Pancreas (tissue), 10 donors: ENCODE measurements at regions not wholly inside any gene's neighbourhood (a gene's known extent, or its start where the extent isn't known, plus 50 kb on each side); places are given as distances from the start of the nearest gene placed in this dataset.

ENCODE experiments used
- ATAC-seq, 4 donors: fragments of 200-7000 bp; cut with Tn5 transposase; one replicate each; pipeline versions ENCODE4 v1.8.0 to v1.9.1; 2020; ENCODE audit warnings: mild to moderate bottlenecking in 4 of 4, moderate library complexity in 4 of 4
- DNase-seq, 6 donors: peaks; one replicate each; pipeline ENCODE4 v3.0.0-alpha.2; 2020
- FAIRE-seq: peaks from 2 replicates; lab custom pipeline; 2012; peaks lifted over from hg19 to GRCh38; lab: Jason Lieb, UNC
- H3K27ac ChIP-seq, 4 donors: fragments of 200-600 bp; sonication (generic); 1 replicate in 3 of 4; 2 replicates in 1 of 4; pipeline versions ENCODE4 v1.5.0 to v1.8.0; 2020
- H3K27me3 ChIP-seq, 4 donors: fragments of 200-600 bp; one replicate each; pipeline ENCODE4 v1.8.0; 2021
- H3K36me3 ChIP-seq, 3 donors: fragments of 200-600 bp; sonication (generic) in 1 of 3; one replicate each; pipeline versions ENCODE4 v1.5.0 to v1.8.0; 2020 to 2021
- H3K4me1 ChIP-seq, 3 donors: fragments of 200-600 bp; one replicate each; pipeline ENCODE4 v1.8.0; 2021
- H3K4me3 ChIP-seq, 4 donors: fragments of 200-600 bp; sonication (generic) in 2 of 4; one replicate each; pipeline versions ENCODE4 v1.5.0 to v1.8.0; 2020 to 2021
- H3K9me3 ChIP-seq, 4 donors: fragments of 200-600 bp; one replicate each; pipeline ENCODE4 v1.8.0; 2021
- WGBS, 2 donors: extraction: QIAGEN DNeasy Blood & Tissue Kit; methylation state at CpG; one replicate each; pipeline ENCODE4 v1.1.7; 2013; 5-methylcytosine and 5-hydroxymethylcytosine counted together
- intact Hi-C, 3 donors: fragments of 100-400 bp; cut with DNase I; formaldehyde crosslinking; loops; one replicate each; pipeline versions ENCODE4 v1.11.1 to v1.14.2; 2022
- TF ChIP-seq, protein P1 (sequence below), 4 donors: fragments of 200-600 bp; sonication (generic) in 3 of 4; IDR thresholded peaks; one replicate each; pipeline versions ENCODE4 v1.5.0 to v1.8.0; 2021; ENCODE audit warnings: antibody characterized with exemption in 4 of 4
- donor health status: healthy with polysubstance abuse.
- donor health status: DM: no; HTN: no; CAD: no; lungs with moderate emphysema.
- donor health status: DM: no; HTN: no; CAD: no.
- donor health status: control.
- donor health status: control.
- donor health status: Bipolar disorder and iron deficiency.
- donor health status: DM: yes; HTN: yes; CAD: no.
- donor health status: DM: no; HTN: no; CAD: no.
- donor health status: DM: no; HTN: no; CAD: no.
- donor health status: DM: yes; HTN: yes; CAD: no.

DNA sequence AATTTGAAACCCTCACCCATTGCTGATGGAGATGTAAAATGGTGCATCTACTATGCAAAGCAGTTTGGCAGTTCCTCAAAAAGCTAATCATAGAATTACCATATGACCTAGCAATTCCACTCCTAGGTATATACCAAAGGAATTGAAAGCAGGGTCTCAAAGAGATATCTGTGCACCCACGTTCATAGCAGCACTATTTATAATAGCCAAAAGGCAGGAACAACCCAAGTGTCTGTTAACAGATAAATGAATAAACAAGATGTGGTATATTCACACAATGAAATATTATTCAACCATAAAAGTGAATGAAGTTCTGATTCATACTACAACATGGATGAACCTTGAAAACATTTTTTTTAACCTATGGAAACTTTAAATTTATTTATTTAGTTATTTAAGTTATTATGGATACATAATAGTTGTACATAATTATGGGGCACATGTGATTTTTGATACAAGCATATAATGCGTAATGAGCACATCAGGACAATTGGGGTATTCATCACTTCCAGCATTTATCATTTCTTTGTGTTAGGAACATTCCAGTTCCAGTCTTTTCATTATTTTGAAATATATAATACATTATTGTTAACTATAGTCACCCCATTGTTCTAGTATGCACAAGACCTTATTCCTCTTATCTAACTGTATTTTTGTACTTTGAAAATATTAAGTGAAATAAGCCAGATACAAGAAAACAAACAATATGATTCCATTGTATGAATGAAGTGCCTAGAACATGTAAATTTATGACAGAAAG lies 205.6 kb upstream of the CNKSR2 start:
- 49 to 71% methylated on average over 2 of the region's 2 CpGs for WGBS, 2 donors
- no peak overlapping the region for H3K27ac ChIP-seq
- intact Hi-C loops: no loop called here

DNA sequence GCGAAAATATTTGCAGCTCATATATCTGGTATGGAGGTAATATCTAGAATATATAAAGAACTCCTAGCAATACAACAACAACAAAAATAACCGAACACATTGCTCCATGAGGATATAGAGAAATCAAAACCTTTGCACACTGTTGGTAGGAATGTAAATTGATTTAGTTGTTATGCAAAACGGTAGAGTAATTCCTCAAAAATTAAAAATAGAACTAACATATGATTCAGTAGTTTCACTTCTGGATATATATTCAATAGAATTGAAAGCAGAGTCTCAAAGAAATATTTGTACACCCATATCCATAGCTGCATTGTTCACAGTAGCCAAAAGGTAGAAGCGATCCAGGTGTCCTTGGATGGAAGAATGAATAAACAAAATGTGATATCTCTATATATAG lies 203.0 kb upstream of the CNKSR2 start:
- ATAC-seq (no peak), FAIRE-seq (peak; percentile 29), DNase-seq (no peak)
- no peaks in the 10 kb centered on the region for H3K36me3 ChIP-seq
- H3K9me3 ChIP-seq: no peaks in the 10 kb centered on the region
- TF ChIP-seq, protein P1, sequence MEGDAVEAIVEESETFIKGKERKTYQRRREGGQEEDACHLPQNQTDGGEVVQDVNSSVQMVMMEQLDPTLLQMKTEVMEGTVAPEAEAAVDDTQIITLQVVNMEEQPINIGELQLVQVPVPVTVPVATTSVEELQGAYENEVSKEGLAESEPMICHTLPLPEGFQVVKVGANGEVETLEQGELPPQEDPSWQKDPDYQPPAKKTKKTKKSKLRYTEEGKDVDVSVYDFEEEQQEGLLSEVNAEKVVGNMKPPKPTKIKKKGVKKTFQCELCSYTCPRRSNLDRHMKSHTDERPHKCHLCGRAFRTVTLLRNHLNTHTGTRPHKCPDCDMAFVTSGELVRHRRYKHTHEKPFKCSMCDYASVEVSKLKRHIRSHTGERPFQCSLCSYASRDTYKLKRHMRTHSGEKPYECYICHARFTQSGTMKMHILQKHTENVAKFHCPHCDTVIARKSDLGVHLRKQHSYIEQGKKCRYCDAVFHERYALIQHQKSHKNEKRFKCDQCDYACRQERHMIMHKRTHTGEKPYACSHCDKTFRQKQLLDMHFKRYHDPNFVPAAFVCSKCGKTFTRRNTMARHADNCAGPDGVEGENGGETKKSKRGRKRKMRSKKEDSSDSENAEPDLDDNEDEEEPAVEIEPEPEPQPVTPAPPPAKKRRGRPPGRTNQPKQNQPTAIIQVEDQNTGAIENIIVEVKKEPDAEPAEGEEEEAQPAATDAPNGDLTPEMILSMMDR (IDR thresholded peaks at IDR 0.05): no peak
- peaks cover 0 to 3% (median 0%) of the 10 kb centered on the region in 4 donors for H3K27me3 ChIP-seq
- 52 to 76% methylated on average over 4 of the region's 4 CpGs for WGBS, 2 donors
- H3K4me1 ChIP-seq: no peaks in the 10 kb centered on the region
- H3K27ac ChIP-seq: no peak overlapping the region
- H3K4me3 ChIP-seq: no peak overlapping the region
- intact Hi-C loops: no loop called here

More for the DNA sequence above, 205.6 kb upstream of the CNKSR2 start:
- Histone ChIP-seq H3K4me1 (no peaks in the 10 kb centered on the region), H3K4me3 (no peak overlapping the region), H3K36me3 (no peaks in the 10 kb centered on the region), H3K27me3 (peaks cover 0 to 3% (median 0%) of the 10 kb centered on the region in 4 donors), H3K9me3 (no peaks in the 10 kb centered on the region)
- FAIRE-seq: peak; percentile 97
- TF ChIP-seq, protein P1 (IDR thresholded peaks at IDR 0.05): no peak
- ATAC-seq: no peak
- DNase-seq: no peak

DNA sequence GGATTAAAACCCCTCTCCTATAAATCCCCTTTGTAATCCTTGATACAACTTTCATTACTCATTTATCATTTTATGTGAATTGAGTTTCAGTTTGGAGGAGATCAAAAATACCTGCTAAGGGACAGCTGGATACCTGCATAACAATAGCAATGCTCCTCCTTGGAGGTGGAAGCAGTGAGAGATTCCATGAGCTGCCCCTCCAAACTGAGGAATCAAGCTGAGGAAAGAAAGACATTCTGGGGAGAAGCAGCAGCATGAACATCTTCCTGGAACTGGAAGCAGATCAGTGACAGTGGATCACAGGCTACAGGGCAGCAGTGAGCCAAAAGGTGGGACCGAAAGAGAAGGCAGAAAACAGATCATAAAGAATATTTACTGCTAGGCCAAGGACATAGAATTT lies 199.8 kb upstream of the CNKSR2 start:
- intact Hi-C loops: no loop called here
- H3K4me1 ChIP-seq: no peaks in the 10 kb centered on the region
- TF ChIP-seq, protein P1 (IDR thresholded peaks at IDR 0.05): no peak

DNA sequence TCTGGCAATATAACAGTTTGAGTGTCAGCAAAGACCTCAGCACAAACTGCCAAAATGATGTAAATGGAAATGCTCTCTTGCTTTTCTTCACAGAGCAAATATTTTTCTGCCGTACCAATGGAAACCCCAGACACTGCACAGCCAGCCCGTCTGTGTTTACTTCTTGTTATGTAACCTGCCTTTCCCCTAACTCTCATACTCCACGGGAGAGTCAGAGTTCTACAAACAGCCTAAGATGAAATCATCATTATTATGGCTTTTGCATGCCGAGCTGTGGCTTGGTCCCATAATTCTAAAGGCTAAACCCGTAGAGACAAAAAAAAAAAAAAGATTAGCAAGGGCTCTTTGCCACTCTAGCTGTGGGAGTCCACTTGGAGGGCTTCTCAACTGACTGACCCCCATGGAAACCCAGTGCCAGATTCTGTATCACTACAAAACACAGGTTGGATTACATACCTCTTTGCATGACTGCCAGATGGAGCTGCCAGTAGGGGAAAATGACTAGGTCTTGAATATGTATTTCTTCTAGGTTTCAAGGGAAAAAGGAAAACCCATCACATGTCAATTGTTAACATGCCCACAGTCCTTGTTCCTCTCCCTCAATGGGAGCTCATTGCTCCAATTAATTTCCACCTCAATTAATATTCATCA lies 197.2 kb upstream of the CNKSR2 start:
- 31 to 49% methylated on average over 5 of the region's 5 CpGs for WGBS, 2 donors
- TF ChIP-seq, protein P1 (IDR thresholded peaks at IDR 0.05): no peak
- DNase-seq: no peak
- H3K36me3 ChIP-seq: no peaks in the 10 kb centered on the region
- ATAC-seq: peak in 3 of 4 donors; percentile 55 to 77 (median 62)
- no peaks in the 10 kb centered on the region for H3K27me3 ChIP-seq
- intact Hi-C loops: no loop called here
- no peak overlapping the region for H3K4me3 ChIP-seq
- H3K4me1 ChIP-seq: no peaks in the 10 kb centered on the region
- FAIRE-seq: peak; percentile 59
- no peaks in the 10 kb centered on the region for H3K9me3 ChIP-seq
- H3K27ac ChIP-seq: no peak overlapping the region

More for the DNA sequence above, 199.8 kb upstream of the CNKSR2 start:
- ATAC-seq (no peak), DNase-seq (no peak), FAIRE-seq (no peak)
- Histone ChIP-seq H3K9me3 (no peaks in the 10 kb centered on the region), H3K4me3 (no peak overlapping the region), H3K27ac (no peak overlapping the region), H3K36me3 (no peaks in the 10 kb centered on the region), H3K27me3 (peaks cover 0 to 3% (median 0%) of the 10 kb centered on the region in 4 donors)
- 29 to 43% methylated on average over 1 of the region's 1 CpG for WGBS, 2 donors
